ENCODE measurements at regions not wholly inside any gene's neighbourhood (a gene's known extent, or its start where the extent isn't known, plus 50 kb on each side); places are given as distances from the start of the nearest gene placed in this dataset.

GRCh38 chr7:155963771-155964195 is 151.5 kb upstream of the SHH start:
- DNase-seq = no peak
- intact Hi-C loops (cut with DNase I; ENCODE audit: low total_unique reads) = no loop called here
- WGBS, 5 donors = 76 to 86% (median 82%) methylated on average over 12 of the region's 12 CpGs
- TF ChIP-seq POLR2AphosphoS5 (IDR thresholded peaks at IDR 0.05) (no peak), POLR2A (IDR thresholded peaks at IDR 0.05) (no peak), CTCF (IDR thresholded peaks at IDR 0.05 in 8 of 11, conservative IDR thresholded peaks at IDR 0.05 in 3 of 11) (no peak)
- Histone ChIP-seq H3K9me3 (no peaks in the 10 kb centered on the region), H3K4me1 (no peaks in the 10 kb centered on the region), H3K27ac (no peak overlapping the region), H3K27me3 (replicated peaks in 1 of 7) (peaks cover 0 to 31% (median 0%) of the 10 kb centered on the region in 7 donors), H3K4me3 (no peak overlapping the region), H3K36me3 (no peaks in the 10 kb centered on the region)

- intact Hi-C loops (cut with DNase I; ENCODE audit: low total_unique reads) = no loop called here
- Histone ChIP-seq H3K4me3 (no peak overlapping the region), H3K27ac (no peak overlapping the region), H3K9me3 (no peaks in the 10 kb centered on the region), H3K27me3 (replicated peaks in 1 of 7) (peaks cover 0 to 31% (median 0%) of the 10 kb centered on the region in 7 donors), H3K4me1 (no peaks in the 10 kb centered on the region), H3K36me3 (no peaks in the 10 kb centered on the region)
- TF ChIP-seq POLR2A (IDR thresholded peaks at IDR 0.05) (no peak), POLR2AphosphoS5 (IDR thresholded peaks at IDR 0.05) (no peak), CTCF (IDR thresholded peaks at IDR 0.05 in 8 of 11, conservative IDR thresholded peaks at IDR 0.05 in 3 of 11) (no peak)
- WGBS, 5 donors = 84 to 88% (median 87%) methylated on average over 8 of the region's 8 CpGs
- no peak for DNase-seq
Observed at GRCh38 chr7:155963356-155963755, 151.1 kb upstream of the SHH start.

GRCh38 chr7:155962968-155963300 is 150.7 kb upstream of the SHH start:
- H3K4me3 ChIP-seq = no peak overlapping the region
- 88 to 96% (median 91%) methylated on average over 12 of the region's 12 CpGs for WGBS, 5 donors

More at GRCh38 chr7:155962968-155963300, 150.7 kb upstream of the SHH start:
- no peaks in the 10 kb centered on the region for H3K4me1 ChIP-seq
- peaks cover 0 to 31% (median 0%) of the 10 kb centered on the region in 7 donors for H3K27me3 ChIP-seq (replicated peaks in 1 of 7)
- no peaks in the 10 kb centered on the region for H3K36me3 ChIP-seq
- H3K9me3 ChIP-seq = no peaks in the 10 kb centered on the region
- H3K27ac ChIP-seq = no peak overlapping the region
- TF ChIP-seq POLR2AphosphoS5 (IDR thresholded peaks at IDR 0.05) (no peak), POLR2A (IDR thresholded peaks at IDR 0.05) (no peak), CTCF (IDR thresholded peaks at IDR 0.05 in 8 of 11, conservative IDR thresholded peaks at IDR 0.05 in 3 of 11) (no peak)
- DNase-seq = no peak
- intact Hi-C loops (cut with DNase I; ENCODE audit: low total_unique reads) = no loop called here
